Activated CD8-positive, alpha-beta memory T cell treated with anti-CD3 and anti-CD28 coated beads, Interleukin-2, amount 10 ng/mL, durations not matched to agents 7 days and 5 days (primary cell): ENCODE measurements at regions not wholly inside any gene's neighbourhood (a gene's known extent, or its start where the extent isn't known, plus 50 kb on each side); places are given as distances from the start of the nearest gene placed in this dataset.

ENCODE experiments used
- ATAC-seq: fragments of 150-1000 bp; cut with Tn5 transposase; one replicate; pipeline ENCODE4 v1.10.0; 2021; ENCODE audit warnings: moderate library complexity
- CTCF ChIA-PET: fragments of 350-600 bp; sonication (Branson Sonifier 250); formaldehyde crosslinking; loops from one replicate; lab custom pipeline; 2021; ENCODE audit warnings: antibody characterized with exemption; lab: Charles Lee
- DNase-seq: peaks from one replicate; pipeline ENCODE4 v3.0.0-alpha.2; 2020
- H3K27ac Mint-ChIP-seq: one replicate; pipeline ENCODE4 v1.8.0; 2021; ENCODE audit warnings: mild to moderate bottlenecking, mixed read lengths
- H3K27me3 Mint-ChIP-seq: one replicate; pipeline ENCODE4 v1.8.0; 2021; ENCODE audit warnings: mixed read lengths
- H3K36me3 Mint-ChIP-seq: one replicate; pipeline ENCODE4 v1.8.0; 2021; ENCODE audit warnings: mild to moderate bottlenecking, mixed read lengths
- H3K4me1 Mint-ChIP-seq: one replicate; pipeline ENCODE4 v1.8.0; 2021; ENCODE audit warnings: mixed read lengths
- H3K4me3 Mint-ChIP-seq: one replicate; pipeline ENCODE4 v1.8.0; 2021; ENCODE audit warnings: mild to moderate bottlenecking, moderate library complexity, mixed read lengths
- H3K9me3 Mint-ChIP-seq: one replicate; pipeline ENCODE4 v1.8.0; 2022; ENCODE audit warnings: low read depth, mixed read lengths

GRCh38 chr5:168011096-168011495, 280.3 kb upstream of the WWC1 start:
- Mint-ChIP-seq H3K36me3 (no peaks in the 10 kb centered on the region), H3K27ac (no peak overlapping the region), H3K9me3 (no peaks in the 10 kb centered on the region), H3K27me3 (no peaks in the 10 kb centered on the region), H3K4me1 (no peaks in the 10 kb centered on the region), H3K4me3 (no peak overlapping the region)
- ATAC-seq: no peak
- CTCF ChIA-PET: no interaction called here
- DNase-seq: no peak

GRCh38 chr5:168012006-168012405, 279.4 kb upstream of the WWC1 start:
- Mint-ChIP-seq H3K36me3 (no peaks in the 10 kb centered on the region), H3K27me3 (no peaks in the 10 kb centered on the region), H3K27ac (no peak overlapping the region), H3K4me3 (no peak overlapping the region), H3K4me1 (no peaks in the 10 kb centered on the region), H3K9me3 (no peaks in the 10 kb centered on the region)
- ATAC-seq (no peak), DNase-seq (no peak)
- CTCF ChIA-PET: no interaction called here

GRCh38 chr5:168013546-168013945, 277.9 kb upstream of the WWC1 start:
- H3K9me3 Mint-ChIP-seq: no peaks in the 10 kb centered on the region
- no peaks in the 10 kb centered on the region for H3K36me3 Mint-ChIP-seq
- ATAC-seq: no peak
- no peak overlapping the region for H3K27ac Mint-ChIP-seq
- DNase-seq: no peak
- no peak overlapping the region for H3K4me3 Mint-ChIP-seq
- CTCF ChIA-PET: no interaction called here
- no peaks in the 10 kb centered on the region for H3K27me3 Mint-ChIP-seq
- H3K4me1 Mint-ChIP-seq: no peaks in the 10 kb centered on the region

GRCh38 chr5:168014433-168015123, 276.9 kb upstream of the WWC1 start:
- no peak overlapping the region for H3K27ac Mint-ChIP-seq
- no peaks in the 10 kb centered on the region for H3K4me1 Mint-ChIP-seq
- no peak overlapping the region for H3K4me3 Mint-ChIP-seq
- H3K9me3 Mint-ChIP-seq: no peaks in the 10 kb centered on the region
- DNase-seq (no peak), ATAC-seq (no peak)
- H3K27me3 Mint-ChIP-seq: no peaks in the 10 kb centered on the region
- CTCF ChIA-PET: no interaction called here
- H3K36me3 Mint-ChIP-seq: no peaks in the 10 kb centered on the region

GRCh38 chr5:168015506-168015905, 275.9 kb upstream of the WWC1 start:
- CTCF ChIA-PET: no interaction called here
- no peaks in the 10 kb centered on the region for H3K4me1 Mint-ChIP-seq
- no peak overlapping the region for H3K4me3 Mint-ChIP-seq
- no peaks in the 10 kb centered on the region for H3K36me3 Mint-ChIP-seq
- no peak overlapping the region for H3K27ac Mint-ChIP-seq
- H3K27me3 Mint-ChIP-seq: peaks cover 2% of the 10 kb centered on the region
- DNase-seq (no peak), ATAC-seq (no peak)
- H3K9me3 Mint-ChIP-seq: no peaks in the 10 kb centered on the region

GRCh38 chr5:168017313-168017712, 274.1 kb upstream of the WWC1 start:
- H3K27me3 Mint-ChIP-seq: peaks cover 3% of the 10 kb centered on the region
- no peaks in the 10 kb centered on the region for H3K4me1 Mint-ChIP-seq
- no peaks in the 10 kb centered on the region for H3K36me3 Mint-ChIP-seq
- H3K4me3 Mint-ChIP-seq: no peak overlapping the region
- H3K9me3 Mint-ChIP-seq: no peaks in the 10 kb centered on the region
- CTCF ChIA-PET: no interaction called here
- H3K27ac Mint-ChIP-seq: no peak overlapping the region
- DNase-seq (no peak), ATAC-seq (no peak)

GRCh38 chr5:168019143-168019542, 272.3 kb upstream of the WWC1 start:
- Mint-ChIP-seq H3K27me3 (peaks cover 3% of the 10 kb centered on the region), H3K27ac (no peak overlapping the region), H3K36me3 (no peaks in the 10 kb centered on the region), H3K4me1 (no peaks in the 10 kb centered on the region), H3K4me3 (no peak overlapping the region), H3K9me3 (no peaks in the 10 kb centered on the region)
- ATAC-seq (no peak), DNase-seq (no peak)
- CTCF ChIA-PET: no interaction called here

- Mint-ChIP-seq H3K9me3 (no peaks in the 10 kb centered on the region), H3K4me3 (no peak overlapping the region), H3K27ac (no peak overlapping the region), H3K27me3 (peaks cover 3% of the 10 kb centered on the region), H3K36me3 (no peaks in the 10 kb centered on the region), H3K4me1 (no peaks in the 10 kb centered on the region)
- DNase-seq (no peak), ATAC-seq (no peak)
- CTCF ChIA-PET: no interaction called here
These were observed 270.7 kb upstream of the WWC1 start for GRCh38 chr5:168020542-168021294.

GRCh38 chr5:168022446-168023169, 268.8 kb upstream of the WWC1 start:
- DNase-seq: no peak
- H3K4me1 Mint-ChIP-seq: no peaks in the 10 kb centered on the region
- no peak overlapping the region for H3K4me3 Mint-ChIP-seq
- H3K27ac Mint-ChIP-seq: no peak overlapping the region
- no peak for ATAC-seq
- CTCF ChIA-PET: no interaction called here
- peaks cover 3% of the 10 kb centered on the region for H3K27me3 Mint-ChIP-seq
- H3K9me3 Mint-ChIP-seq: no peaks in the 10 kb centered on the region
- H3K36me3 Mint-ChIP-seq: no peaks in the 10 kb centered on the region

GRCh38 chr5:168023191-168023590, 268.3 kb upstream of the WWC1 start:
- Mint-ChIP-seq H3K4me1 (no peaks in the 10 kb centered on the region), H3K27me3 (peaks cover 3% of the 10 kb centered on the region), H3K36me3 (no peaks in the 10 kb centered on the region), H3K27ac (no peak overlapping the region), H3K9me3 (no peaks in the 10 kb centered on the region), H3K4me3 (no peak overlapping the region)
- ATAC-seq (no peak), DNase-seq (no peak)
- CTCF ChIA-PET: no interaction called here

- CTCF ChIA-PET: no interaction called here
- ATAC-seq: no peak
These were observed 267.1 kb upstream of the WWC1 start for GRCh38 chr5:168024306-168024705.

GRCh38 chr5:168027007-168027406, 264.4 kb upstream of the WWC1 start:
- ATAC-seq: no peak
- Mint-ChIP-seq H3K4me3 (no peak overlapping the region), H3K27ac (no peak overlapping the region), H3K9me3 (no peaks in the 10 kb centered on the region), H3K27me3 (no peaks in the 10 kb centered on the region), H3K36me3 (no peaks in the 10 kb centered on the region), H3K4me1 (no peaks in the 10 kb centered on the region)
- DNase-seq: no peak
- CTCF ChIA-PET: no interaction called here

More at GRCh38 chr5:168024306-168024705, 267.1 kb upstream of the WWC1 start:
- Mint-ChIP-seq H3K36me3 (no peaks in the 10 kb centered on the region), H3K27ac (no peak overlapping the region), H3K9me3 (no peaks in the 10 kb centered on the region), H3K27me3 (peaks cover 3% of the 10 kb centered on the region), H3K4me1 (no peaks in the 10 kb centered on the region), H3K4me3 (no peak overlapping the region)
- no peak for DNase-seq

GRCh38 chr5:168030912-168031311, 260.5 kb upstream of the WWC1 start:
- Mint-ChIP-seq H3K4me1 (no peaks in the 10 kb centered on the region), H3K27me3 (no peaks in the 10 kb centered on the region), H3K9me3 (no peaks in the 10 kb centered on the region), H3K36me3 (no peaks in the 10 kb centered on the region), H3K4me3 (no peak overlapping the region), H3K27ac (no peak overlapping the region)
- no peak for ATAC-seq
- no peak for DNase-seq
- CTCF ChIA-PET: no interaction called here

GRCh38 chr5:168031614-168032013, 259.8 kb upstream of the WWC1 start:
- Mint-ChIP-seq H3K27me3 (no peaks in the 10 kb centered on the region), H3K4me1 (no peaks in the 10 kb centered on the region), H3K9me3 (no peaks in the 10 kb centered on the region), H3K4me3 (no peak overlapping the region), H3K36me3 (no peaks in the 10 kb centered on the region), H3K27ac (no peak overlapping the region)
- ATAC-seq (no peak), DNase-seq (no peak)
- CTCF ChIA-PET: no interaction called here
